GDM1 (cell line): ENCODE measurements at regions not wholly inside any gene's neighbourhood (a gene's known extent, or its start where the extent isn't known, plus 50 kb on each side); places are given as distances from the start of the nearest gene placed in this dataset.

Experiments used
- DNase-seq: peaks from one replicate; lab custom pipeline; 2025; lab: John Stamatoyannopoulos, UW

- no peak for DNase-seq
Observed at GRCh38 chr3:107068980-107069379, 308.3 kb upstream of the CCDC54 start.

- DNase-seq = no peak
Observed at GRCh38 chr3:107076946-107077345, 300.3 kb upstream of the CCDC54 start.

- no peak for DNase-seq
Observed at GRCh38 chr3:107077391-107077790, 299.8 kb upstream of the CCDC54 start.

- DNase-seq = no peak
Observed at GRCh38 chr3:107082527-107082926, 294.7 kb upstream of the CCDC54 start.

GRCh38 chr3:107085261-107085660, 292.0 kb upstream of the CCDC54 start:
- DNase-seq = no peak

- no peak for DNase-seq
Observed at GRCh38 chr3:107092121-107092520, 285.1 kb upstream of the CCDC54 start.

- DNase-seq = no peak
Observed at GRCh38 chr3:107098864-107099263, 278.4 kb upstream of the CCDC54 start.

- no peak for DNase-seq
Observed at GRCh38 chr3:107100137-107100536, 277.1 kb upstream of the CCDC54 start.

GRCh38 chr3:107100573-107100972, 276.7 kb upstream of the CCDC54 start:
- no peak for DNase-seq

- no peak for DNase-seq
Observed at GRCh38 chr3:107103786-107104185, 273.5 kb upstream of the CCDC54 start.

- no peak for DNase-seq
Observed at GRCh38 chr3:107106316-107106715, 270.9 kb upstream of the CCDC54 start.

GRCh38 chr3:107106907-107107306, 270.3 kb upstream of the CCDC54 start:
- DNase-seq = no peak

GRCh38 chr3:107110596-107111305, 266.5 kb upstream of the CCDC54 start:
- no peak for DNase-seq

GRCh38 chr3:107111872-107112271, 265.4 kb upstream of the CCDC54 start:
- DNase-seq = no peak

GRCh38 chr3:107112356-107112755, 264.9 kb upstream of the CCDC54 start:
- no peak for DNase-seq

- DNase-seq = no peak
Observed at GRCh38 chr3:107116251-107116650, 261.0 kb upstream of the CCDC54 start.

GRCh38 chr3:107117156-107117555, 260.1 kb upstream of the CCDC54 start:
- no peak for DNase-seq

GRCh38 chr3:107117922-107118536, 259.2 kb upstream of the CCDC54 start:
- DNase-seq = no peak

- DNase-seq = no peak
Observed at GRCh38 chr3:107124885-107125284, 252.4 kb upstream of the CCDC54 start.

GRCh38 chr3:107128946-107129345, 248.3 kb upstream of the CCDC54 start:
- DNase-seq = no peak

- DNase-seq = no peak
Observed at GRCh38 chr3:107130089-107130700, 247.0 kb upstream of the CCDC54 start.

- DNase-seq = no peak
Observed at GRCh38 chr3:107132674-107133073, 244.6 kb upstream of the CCDC54 start.

GRCh38 chr3:107133891-107134290, 243.3 kb upstream of the CCDC54 start:
- DNase-seq = no peak
